Testis (tissue), 2 donors: ENCODE measurements at regions not wholly inside any gene's neighbourhood (a gene's known extent, or its start where the extent isn't known, plus 50 kb on each side); places are given as distances from the start of the nearest gene placed in this dataset.

Experiments used
- CTCF ChIP-seq, 3 experiments: fragments of 450-650 bp in 2 of 3; fragments of 200-600 bp in 1 of 3; sonication (generic) in 1 of 3; IDR thresholded peaks; one replicate each; pipeline ENCODE4 v1.5.1; 2016 to 2019; ENCODE audit warnings: antibody characterized with exemption in 3 of 3, mild to moderate bottlenecking in 2 of 3, moderate library complexity in 1 of 3
- POLR2A ChIP-seq: fragments of 450-650 bp; IDR thresholded peaks from one replicate; pipeline ENCODE4 v1.6.1; 2017; ENCODE audit warnings: antibody characterized with exemption, mild to moderate bottlenecking, moderate library complexity

- TF ChIP-seq CTCF (IDR thresholded peaks at IDR 0.05) (no peak), POLR2A (no peak)
These were observed 158.1 kb upstream of the SLC39A10 start for GRCh38 chr2:195498839-195499490.
